ENCODE measurements at regions not wholly inside any gene's neighbourhood (a gene's known extent, or its start where the extent isn't known, plus 50 kb on each side); places are given as distances from the start of the nearest gene placed in this dataset.
"Not testable (repeated sequence)": the region's sequence is repeated elsewhere in the genome, so short reads cannot be mapped to it uniquely, and the experiment has no call there.

DNA sequence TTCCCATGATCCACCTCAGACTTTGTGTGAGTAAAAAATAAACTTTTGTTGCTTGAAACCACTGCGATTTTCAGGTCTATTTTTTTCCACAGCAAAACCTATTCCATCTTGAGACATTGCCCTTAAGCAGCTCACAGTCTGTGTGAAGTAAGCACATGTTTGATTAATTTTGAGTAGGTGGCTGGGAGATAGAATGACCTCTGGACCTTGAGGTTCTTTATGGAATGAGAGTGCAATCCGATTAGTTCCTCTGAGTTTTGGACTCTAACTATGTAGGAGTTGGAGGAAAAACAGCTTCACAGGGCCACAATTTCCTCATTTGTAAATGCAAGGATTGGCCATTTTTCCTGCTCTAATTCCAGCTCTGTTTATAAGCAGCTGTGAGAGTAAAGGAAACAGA is 234.1 kb upstream of the IGFBP7 start:
- no peak for DNase-seq (ENCODE audit: low spot score)

DNA sequence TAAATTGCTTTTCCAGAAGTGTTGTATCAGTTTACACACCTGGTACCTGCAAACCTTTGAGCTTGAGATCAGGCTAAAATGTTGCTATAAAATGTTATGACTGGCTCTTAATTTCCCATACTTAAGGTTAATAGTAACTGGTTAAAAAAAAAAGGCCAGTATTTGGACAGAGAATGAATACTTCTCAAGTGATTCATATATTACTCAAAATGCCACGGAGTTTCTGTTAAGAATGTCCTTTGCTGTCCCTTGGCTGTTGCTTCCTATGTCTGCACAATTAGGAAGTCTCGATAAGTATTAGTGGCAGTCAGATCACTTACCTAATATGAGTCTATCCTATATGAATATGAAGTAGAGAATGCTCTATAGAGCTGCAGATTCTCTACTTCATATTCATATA is 232.2 kb upstream of the IGFBP7 start:
- no peak for DNase-seq (ENCODE audit: low spot score)

DNA sequence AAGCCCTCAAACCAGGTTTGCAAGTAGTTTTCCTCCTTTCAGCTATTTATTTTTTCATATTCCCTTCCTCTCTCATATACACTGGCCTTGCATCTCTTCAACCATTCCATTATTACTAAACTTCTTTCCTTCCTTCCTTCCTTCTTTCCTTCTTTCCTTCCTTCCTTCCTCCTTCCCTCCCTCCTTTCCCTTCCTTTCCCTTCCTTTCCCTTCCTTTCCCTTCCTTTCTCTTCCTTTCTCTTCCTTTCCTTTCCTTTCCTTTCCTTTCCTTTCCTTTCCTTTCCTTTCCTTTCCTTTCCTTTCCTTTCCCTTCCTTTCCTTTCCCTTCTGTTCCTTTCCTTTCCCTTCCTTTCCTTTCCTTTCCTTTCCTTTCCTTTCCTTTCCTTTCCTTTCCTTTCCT is 228.7 kb upstream of the IGFBP7 start:
- not testable (repeated sequence) for DNase-seq (ENCODE audit: low spot score)

DNA sequence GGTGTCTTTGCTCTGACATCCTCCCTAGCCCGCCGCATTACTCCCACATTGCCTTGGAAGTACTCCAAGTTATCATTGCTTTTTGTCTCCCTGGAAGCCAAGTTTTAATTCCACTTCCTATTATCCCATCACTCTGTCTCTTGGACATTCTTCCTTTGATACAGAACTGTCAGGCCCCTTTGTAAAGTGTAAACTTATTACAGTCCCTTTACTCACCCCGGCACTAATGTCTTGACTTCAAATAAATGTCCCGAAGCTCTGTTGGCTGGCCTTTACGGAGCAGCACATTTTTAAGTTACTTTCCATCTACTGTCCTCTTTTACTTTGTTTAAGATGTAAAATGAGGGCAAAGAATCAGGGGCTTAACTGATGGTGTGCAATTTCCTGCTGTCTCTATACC is 223.5 kb upstream of the IGFBP7 start:
- no peak for DNase-seq (ENCODE audit: low spot score)

DNA sequence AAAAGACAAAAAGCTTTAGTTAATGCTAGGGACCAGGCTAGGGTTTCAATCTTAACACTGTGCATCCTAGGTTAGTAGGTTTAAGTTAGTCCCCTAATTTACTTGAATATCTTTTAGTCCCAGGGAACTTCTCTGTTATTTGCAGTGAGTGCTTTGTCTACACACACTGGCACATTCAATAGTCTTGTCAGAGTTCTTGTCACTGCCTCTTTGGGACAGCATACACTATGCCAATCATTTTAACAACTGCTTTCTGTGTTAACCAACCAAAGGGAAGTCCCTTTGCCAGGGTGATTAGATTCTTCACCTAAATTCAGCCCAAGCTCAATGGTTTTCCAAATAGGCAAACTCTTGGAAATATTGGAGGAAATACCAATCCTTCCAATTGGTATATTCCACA is 221.8 kb upstream of the IGFBP7 start:
- no peak for DNase-seq (ENCODE audit: low spot score)

DNA sequence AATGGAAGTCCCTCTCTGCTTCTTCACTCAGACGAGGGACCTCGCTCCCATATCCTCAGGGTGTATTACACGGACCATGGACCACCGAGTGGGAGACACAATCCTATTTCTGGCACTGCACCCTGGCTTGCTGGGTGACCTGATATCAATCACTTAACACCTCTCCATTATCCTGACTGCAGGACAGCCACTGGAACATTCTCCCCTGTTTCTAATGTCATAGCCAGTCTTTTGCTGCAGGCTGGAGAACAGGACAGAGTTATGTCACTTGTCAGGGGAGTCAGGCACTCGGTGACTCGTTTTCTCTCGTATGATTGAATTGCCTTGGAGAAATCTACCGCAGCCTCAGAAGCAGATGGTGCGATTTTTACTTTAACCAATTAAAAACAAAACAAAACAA is 219.1 kb upstream of the IGFBP7 start:
- no peak for DNase-seq (ENCODE audit: low spot score)

DNA sequence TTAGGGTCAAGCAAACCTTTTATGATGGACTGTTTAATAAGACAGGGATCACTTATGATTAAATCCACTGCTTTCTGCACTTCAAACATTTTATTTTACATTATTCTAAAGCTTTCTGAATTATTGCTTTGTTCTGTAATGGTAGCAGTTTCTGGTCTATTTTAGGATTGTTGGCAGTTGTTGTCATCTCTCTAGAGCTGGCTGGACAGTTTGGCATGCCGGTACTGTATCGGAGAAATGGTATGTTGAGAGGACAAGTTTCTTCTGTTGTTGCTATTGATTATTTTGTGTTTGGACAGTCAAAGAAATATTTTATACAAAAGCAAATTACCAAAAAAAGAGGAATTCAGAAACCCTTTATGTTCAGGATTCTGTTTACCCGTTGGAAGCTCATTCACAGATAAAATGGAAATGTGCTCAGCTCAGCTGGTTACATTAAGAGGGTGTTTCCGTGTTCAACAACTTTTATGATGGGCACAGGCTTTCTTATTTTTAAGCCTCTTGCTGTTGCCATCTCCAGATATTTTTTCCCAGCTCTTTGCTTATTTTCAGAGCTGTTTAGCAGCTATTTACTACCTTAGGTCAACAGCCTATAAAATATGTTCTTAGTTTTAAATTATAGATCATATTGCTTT is 214.6 kb upstream of the IGFBP7 start:
- no peak for DNase-seq (ENCODE audit: low spot score)

DNA sequence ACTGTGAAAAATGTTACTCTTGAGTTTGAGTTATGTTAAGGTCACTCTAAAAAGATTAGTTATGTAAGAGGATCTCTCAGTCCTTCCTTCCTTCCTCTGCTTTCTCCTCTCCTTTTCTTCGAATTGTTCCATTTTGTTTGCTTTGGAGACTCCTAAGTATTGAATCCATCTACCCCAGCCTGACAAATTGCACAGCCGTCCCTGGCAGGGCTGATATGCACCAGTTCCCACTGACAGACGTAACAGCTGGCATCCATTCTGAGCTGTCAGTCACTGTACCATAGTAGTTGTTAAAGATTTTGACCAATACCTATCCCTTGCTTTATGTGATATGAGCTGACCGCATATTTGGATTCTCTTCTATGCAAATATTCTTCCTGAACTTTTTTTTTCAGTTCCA is 210.7 kb upstream of the IGFBP7 start:
- no peak for DNase-seq (ENCODE audit: low spot score)

DNA sequence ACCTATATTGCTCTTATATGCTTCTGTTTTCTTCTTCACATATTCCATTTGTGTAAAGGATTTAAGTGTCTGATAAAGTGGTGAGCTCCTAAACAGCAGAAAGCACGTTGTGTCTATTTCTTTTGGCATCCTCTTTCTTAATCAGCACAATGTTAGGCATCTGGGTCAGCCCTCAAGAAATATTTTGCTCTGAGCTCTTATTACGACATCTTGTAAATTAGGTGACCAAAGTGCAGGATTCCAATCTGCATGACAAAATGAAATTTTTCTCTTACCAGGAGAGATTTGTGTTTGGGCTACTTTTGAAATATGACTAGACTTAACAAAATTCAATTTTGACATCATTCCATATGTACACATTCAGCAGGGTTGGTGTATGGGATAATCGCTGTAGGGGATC is 210.0 kb upstream of the IGFBP7 start:
- DNase-seq (ENCODE audit: low spot score): no peak

DNA sequence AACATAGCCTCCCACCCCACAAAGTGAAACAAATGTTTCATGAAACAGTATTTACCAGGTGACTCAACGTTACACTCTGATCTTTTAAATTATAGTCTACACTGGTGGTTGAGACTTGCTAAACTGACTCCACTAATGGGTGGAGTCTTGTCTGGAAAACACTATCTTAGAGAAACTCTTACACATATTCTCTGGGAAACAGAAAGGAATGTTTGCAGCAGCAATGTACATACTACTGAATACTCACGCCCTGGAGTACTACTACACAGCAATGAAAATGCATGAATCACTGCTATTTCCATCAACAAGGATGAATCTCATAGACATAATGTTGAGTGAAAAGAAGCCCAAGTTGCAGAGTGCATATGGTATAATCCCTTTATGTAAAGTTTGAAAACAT is 208.5 kb upstream of the IGFBP7 start:
- DNase-seq (ENCODE audit: low spot score): no peak

DNA sequence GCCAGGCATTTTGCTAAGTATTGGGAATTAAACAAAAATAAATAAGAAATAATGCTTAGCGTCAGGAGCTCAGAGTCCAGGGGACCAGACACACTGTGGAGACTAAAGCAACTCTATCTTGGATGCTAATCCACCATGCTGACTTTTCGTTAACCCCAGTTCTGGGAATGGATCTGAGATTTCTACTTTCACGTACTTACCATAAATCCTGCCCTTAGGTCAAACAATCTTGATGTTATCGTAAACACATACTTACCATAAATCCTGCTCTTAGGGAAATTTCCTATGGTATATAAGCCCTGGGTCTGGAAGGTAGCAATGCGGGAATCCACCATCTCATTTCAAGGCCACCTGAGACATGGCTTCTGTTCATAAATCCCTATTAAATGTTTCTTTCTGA is 204.5 kb upstream of the IGFBP7 start:
- DNase-seq (ENCODE audit: low spot score): peak; percentile 73

DNA sequence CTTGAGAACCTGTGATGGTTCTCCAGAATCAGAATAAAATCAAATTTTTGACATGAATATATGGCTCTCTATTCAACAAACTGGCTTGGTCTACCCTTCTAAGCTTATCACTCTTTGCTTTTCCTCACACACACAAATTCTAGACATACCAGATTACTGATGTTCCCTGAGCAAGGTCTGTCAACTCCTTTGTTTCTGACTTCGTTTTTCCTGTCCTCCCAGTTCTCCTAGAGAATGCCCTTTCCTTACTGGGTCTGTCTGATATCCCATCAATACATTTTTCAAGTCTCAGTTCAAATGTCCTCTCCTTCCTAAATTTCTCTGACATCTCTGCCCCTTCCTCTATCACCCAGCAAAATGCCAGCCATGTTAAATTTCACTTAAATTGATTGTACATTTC is 202.1 kb upstream of the IGFBP7 start:
- no peak for DNase-seq (ENCODE audit: low spot score)

DNA sequence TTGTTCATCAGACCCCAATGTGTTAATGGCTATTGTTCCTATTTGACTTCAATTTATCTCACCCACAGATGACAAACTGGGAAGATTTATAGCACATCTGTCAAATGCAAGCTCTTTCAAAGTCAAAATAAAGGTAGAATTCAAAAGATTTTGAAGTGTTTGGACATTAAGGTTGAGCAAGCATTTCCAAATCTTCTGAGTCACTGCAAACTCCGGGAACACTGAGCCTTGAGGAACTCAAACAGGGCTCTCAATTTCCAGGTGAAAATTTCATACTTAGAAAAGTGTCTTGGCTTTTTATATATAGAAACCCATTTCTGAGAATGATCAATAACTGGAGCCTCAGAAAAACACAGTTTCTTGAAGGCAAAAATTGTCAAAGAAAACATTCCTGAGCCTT is 199.5 kb upstream of the IGFBP7 start:
- DNase-seq (ENCODE audit: low spot score): no peak

DNA sequence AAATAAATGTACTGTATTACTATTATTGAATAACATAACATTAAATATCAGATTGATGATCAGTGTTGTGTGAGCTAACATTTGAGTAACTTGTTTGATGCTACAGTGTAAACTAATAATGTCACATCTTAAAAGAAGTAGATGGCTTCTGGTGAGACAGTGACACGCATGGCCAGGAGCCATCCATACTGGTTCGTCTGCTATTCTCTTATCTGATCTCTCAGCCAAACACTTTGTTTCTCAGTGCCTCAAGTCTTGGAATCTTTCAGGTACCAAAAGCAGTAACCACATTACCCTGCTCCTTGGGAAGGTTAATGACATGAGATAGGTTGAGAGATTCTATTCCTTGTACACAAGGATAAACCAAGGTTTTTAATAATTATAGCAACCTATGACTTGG is 198.1 kb upstream of the IGFBP7 start:
- DNase-seq (ENCODE audit: low spot score): no peak

DNA sequence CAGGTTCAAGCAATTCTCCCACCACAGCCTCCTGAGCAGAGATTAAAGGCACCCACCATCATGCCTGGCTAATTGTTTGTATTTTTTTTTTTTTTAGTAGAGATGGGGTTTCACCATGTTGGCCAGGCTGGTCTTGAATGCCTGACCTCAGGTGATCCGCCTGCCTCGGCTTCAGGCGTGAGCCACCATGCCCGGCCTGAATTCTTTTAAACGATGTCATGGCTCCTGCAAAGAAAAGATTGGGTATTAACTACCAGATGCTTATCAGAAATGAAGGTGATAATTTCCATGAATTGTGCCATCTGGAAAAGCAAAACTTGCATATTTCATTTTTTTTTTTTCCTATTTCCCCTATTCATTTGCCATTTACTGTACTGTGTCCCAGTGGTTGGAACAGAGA is 195.7 kb upstream of the IGFBP7 start:
- no peak for DNase-seq (ENCODE audit: low spot score)

DNA sequence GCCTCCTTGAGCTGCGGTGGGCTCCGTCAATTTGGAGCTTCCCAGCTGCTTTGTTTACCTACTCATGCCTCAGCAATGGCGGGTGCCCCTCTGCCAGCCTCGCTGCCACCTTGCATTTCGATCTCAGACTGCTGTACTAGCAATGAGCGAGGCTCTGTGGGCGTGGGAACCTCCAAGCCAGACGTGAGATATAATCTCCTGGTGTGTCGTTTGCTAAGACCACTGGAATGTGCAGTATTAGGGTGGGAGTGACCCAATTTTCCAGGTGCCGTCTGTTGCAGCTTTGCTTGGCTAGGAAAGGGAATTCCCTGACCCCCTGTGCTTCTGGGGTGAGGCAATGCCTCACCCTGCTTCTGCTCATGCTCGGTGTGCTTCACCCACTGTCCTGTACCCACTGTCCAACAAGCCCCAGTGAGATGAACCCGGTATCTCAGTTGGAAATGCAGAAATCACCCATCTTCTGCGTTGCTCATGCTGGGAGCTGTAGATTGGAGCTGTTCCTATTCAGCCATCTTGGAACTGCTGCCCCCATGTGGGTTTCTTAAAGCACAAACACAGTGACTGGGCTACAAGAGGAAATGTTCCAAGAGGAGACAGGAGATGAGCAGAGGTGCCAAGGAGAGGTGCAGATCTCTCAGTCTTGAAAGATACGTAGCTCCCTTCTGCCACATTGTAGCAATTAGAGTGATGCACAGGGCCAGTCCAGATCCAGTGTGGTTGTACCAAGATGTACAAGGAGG is 193.0 kb upstream of the IGFBP7 start:
- DNase-seq (ENCODE audit: low spot score): no peak

DNA sequence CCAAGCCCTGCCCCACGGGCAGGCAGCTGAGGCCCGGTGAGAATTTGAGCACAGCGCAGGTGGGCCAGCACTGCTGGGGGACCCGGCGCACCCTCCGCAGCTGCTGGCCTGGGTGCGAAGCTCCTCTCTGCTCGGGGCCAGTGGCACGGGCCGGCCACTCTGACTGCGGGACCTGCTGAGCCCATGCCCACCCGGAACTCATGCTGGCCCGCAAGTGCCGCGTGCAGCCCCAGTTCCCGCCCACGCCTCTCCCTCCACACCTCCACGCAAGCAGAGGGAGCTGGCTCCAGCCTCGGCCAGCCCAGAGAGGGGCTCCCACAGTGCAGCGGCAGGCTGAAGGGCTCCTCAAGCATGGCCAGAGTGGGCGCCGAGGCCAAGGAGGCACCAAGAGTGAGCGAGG is 190.1 kb upstream of the IGFBP7 start:
- DNase-seq (ENCODE audit: low spot score): not testable (repeated sequence)

DNA sequence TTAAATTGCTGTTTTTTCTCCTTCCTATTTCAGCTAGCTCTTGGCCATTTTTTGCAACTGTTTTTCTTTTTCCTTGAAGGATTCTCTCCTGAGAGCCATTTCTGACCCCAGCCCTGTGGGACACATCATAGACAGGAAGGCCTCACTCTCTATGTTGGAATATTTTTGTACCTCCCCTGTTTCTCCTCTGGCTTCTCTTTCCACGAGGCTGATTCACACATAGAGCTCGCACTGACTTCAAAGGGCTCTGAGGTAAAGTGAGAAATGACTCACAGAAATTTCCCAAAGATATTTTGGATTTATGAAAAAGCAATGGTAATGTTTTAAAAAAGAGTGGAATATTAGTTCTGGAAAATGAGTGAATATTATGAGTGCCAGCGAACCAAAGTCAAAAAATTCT is 181.7 kb upstream of the IGFBP7 start:
- no peak for DNase-seq (ENCODE audit: low spot score)

DNA sequence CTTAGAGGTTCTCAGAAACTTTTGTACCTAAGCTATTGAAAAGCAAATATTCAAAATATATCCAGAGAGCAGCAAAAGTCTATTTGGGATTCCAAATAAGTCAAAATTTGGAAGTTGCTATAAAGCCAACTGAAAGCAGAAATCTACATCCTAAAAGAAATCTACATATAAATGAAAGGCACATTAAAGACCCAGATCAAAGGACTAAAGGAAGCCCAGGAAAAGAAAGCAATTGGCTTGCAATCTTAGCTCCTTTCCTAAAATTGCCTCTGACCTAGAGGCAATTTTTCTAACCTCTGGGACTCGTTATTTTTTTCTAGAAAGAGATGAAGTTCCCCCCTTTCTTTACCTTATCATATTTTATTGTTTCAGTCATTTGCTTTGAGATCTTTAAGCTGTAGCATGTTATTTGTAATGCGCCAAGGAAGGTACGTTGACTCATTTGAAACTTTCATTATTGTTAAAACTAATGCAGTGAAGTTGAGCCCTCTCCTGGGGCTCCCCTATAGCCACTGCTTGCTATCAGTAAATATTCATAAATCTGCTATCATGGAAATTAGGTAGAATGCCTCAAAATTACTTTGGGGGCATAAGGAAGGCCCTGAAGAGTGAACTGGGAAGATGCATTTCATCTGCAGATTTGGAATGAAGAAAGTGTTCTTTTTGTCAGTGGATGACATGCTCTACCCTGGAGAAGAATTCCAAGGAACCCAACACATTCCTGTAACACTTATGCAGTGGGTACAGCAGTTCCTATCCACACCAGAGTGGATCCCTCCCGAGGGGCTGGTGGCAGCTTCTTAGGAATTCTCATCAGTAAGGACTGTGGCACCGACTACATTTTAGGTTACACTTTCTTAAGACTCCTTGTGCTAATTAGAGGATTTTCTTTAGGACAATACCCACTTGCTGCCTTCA is 177.8 kb upstream of the IGFBP7 start:
- DNase-seq (ENCODE audit: low spot score): no peak

DNA sequence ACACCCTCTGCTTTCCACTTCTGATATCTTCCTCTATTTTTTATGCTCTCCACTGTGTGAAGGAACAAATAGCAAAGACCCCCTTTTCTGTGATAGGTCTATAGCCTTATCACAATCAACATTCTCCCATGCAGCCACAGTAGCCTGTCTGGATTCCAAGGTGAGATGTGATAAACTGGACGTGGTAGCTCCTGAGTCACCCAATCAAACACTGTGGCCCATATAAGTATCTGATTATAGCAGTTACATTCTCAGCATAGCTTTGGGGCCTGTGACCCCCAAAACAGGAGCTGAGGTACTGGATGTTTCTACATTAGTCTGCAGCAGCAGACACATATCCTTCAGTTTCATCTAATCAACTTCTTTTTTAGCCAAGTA is 172.7 kb upstream of the IGFBP7 start:
- no peak for DNase-seq (ENCODE audit: low spot score)

DNA sequence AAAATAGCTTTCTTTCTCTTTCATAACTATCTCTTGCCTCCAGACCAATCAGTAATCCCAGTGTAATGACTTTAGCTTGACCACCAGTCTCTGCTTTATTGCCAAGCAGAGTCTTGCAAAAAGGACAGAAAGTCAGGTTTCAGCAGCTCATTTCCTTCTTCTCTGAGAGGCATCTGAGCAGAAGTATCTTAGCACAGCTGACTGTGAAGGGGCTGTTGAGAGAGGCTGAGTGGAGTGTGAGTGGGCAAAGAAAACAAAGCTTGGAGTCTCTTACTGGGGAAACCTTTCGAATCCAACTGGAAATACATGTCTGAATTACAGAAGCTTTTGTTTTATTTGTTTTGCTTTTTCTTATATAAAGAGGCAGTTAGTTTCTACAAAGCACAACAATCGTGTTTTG is 170.3 kb upstream of the IGFBP7 start:
- DNase-seq (ENCODE audit: low spot score): peak; percentile 7

DNA sequence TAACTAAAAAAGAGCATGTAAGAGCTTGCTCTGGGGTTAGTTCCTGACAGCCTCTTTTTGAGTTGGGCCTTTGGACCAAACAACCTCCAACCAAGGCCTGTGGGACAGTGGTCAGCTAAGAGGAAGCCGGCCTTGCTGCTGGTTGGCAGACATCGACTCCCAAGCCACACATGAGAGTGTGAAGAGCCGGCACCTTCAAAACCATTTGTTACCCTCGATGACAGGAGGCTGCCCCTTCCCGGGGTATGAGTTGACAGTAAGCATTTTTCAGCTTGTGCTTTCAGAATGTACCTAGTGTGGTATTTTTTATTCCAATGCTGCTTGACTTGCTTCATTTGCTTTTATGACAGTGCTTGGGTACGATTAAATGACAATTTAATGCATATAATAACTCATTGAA is 168.6 kb upstream of the IGFBP7 start:
- no peak for DNase-seq (ENCODE audit: low spot score)

DNA sequence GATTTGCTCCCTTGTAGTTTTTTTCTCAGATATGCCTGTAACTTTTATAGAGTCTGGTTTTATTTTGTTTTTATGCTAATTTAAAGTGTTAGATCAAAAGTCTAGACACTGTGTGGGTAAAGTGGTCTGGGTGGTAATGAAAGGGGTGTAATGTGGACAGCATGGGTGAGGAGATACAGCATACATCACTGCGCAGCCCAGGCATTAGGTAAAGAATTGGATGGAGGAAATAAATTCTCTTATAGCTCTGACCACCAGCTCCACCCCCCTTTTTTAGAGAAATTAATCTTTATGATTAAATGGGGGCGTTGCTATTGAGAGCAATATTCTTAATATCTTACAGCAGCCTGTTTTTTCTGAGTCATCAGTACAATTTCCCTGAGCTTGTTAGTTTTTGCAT is 163.9 kb upstream of the IGFBP7 start:
- no peak for DNase-seq (ENCODE audit: low spot score)
